ENCODE measurements at regions not wholly inside any gene's neighbourhood (a gene's known extent, or its start where the extent isn't known, plus 50 kb on each side); places are given as distances from the start of the nearest gene placed in this dataset.

GRCh38 chr1:72885017-72885416, 602.7 kb upstream of the NEGR1 start:
- H3K9me3 ChIP-seq (replicated peaks in 1 of 2; ENCODE audit: control insufficient read depth in 1 of 2, insufficient read depth in 1 of 2, low read length in 2 of 2), result no peaks in the 10 kb centered on the region

GRCh38 chr1:72869873-72870272, 587.5 kb upstream of the NEGR1 start:
- Mint-ChIP-seq H3K4me1 (no peaks in the 10 kb centered on the region), H3K4me3 (no peak overlapping the region), H3K9me3 (peaks cover 0 to 5% (median 3%) of the 10 kb centered on the region in 7 donors), H3K27me3 (ENCODE audit: low read depth in 3 of 3) (peaks cover 0 to 2% (median 2%) of the 10 kb centered on the region in 3 donors), H3K27ac (no peak overlapping the region), H3K36me3 (no peaks in the 10 kb centered on the region)
- no peak for DNase-seq
- no peaks in the 10 kb centered on the region for H3K79me2 ChIP-seq (ENCODE audit: insufficient read depth, low read length)
- H3K27me3 ChIP-seq (ENCODE audit: control insufficient read depth in 2 of 2, insufficient read depth in 2 of 2, low read length in 2 of 2), result no peaks in the 10 kb centered on the region
- H3K27ac ChIP-seq (ENCODE audit: low read depth in 1 of 2, low read length in 2 of 2), result no peak overlapping the region
- no peak overlapping the region for H3K4me3 ChIP-seq (replicated peaks in 1 of 3; ENCODE audit: low read depth in 2 of 3, low read length in 3 of 3)
- TF ChIP-seq, protein P1, sequence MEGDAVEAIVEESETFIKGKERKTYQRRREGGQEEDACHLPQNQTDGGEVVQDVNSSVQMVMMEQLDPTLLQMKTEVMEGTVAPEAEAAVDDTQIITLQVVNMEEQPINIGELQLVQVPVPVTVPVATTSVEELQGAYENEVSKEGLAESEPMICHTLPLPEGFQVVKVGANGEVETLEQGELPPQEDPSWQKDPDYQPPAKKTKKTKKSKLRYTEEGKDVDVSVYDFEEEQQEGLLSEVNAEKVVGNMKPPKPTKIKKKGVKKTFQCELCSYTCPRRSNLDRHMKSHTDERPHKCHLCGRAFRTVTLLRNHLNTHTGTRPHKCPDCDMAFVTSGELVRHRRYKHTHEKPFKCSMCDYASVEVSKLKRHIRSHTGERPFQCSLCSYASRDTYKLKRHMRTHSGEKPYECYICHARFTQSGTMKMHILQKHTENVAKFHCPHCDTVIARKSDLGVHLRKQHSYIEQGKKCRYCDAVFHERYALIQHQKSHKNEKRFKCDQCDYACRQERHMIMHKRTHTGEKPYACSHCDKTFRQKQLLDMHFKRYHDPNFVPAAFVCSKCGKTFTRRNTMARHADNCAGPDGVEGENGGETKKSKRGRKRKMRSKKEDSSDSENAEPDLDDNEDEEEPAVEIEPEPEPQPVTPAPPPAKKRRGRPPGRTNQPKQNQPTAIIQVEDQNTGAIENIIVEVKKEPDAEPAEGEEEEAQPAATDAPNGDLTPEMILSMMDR (IDR thresholded peaks at IDR 0.05), result no peak
- no peak overlapping the region for H2AFZ ChIP-seq (ENCODE audit: insufficient read depth, low read depth, low read length, poor library complexity, severe bottlenecking)
- intact Hi-C loops (cut with micrococcal nuclease), result no loop called here
- H3K36me3 ChIP-seq (replicated peaks in 1 of 2; ENCODE audit: control insufficient read depth in 1 of 2, insufficient read depth in 2 of 2, low read length in 2 of 2), result no peaks in the 10 kb centered on the region
- no peaks in the 10 kb centered on the region for H3K4me1 ChIP-seq (ENCODE audit: control insufficient read depth in 1 of 2, insufficient read depth in 2 of 2, low read length in 2 of 2)
- H4K20me1 ChIP-seq (ENCODE audit: insufficient read depth, low read length), result no peaks in the 10 kb centered on the region
- H3K9me3 ChIP-seq (replicated peaks in 1 of 2; ENCODE audit: control insufficient read depth in 1 of 2, insufficient read depth in 1 of 2, low read length in 2 of 2), result no peaks in the 10 kb centered on the region
- H3K9ac ChIP-seq (ENCODE audit: insufficient read depth, low read length, poor library complexity, severe bottlenecking), result no peak overlapping the region
- no peak overlapping the region for H3K4me2 ChIP-seq (replicated peaks; ENCODE audit: extremely low read depth, low read length, poor library complexity, severe bottlenecking)

More at GRCh38 chr1:72885017-72885416, 602.7 kb upstream of the NEGR1 start:
- no peak overlapping the region for H3K4me2 ChIP-seq (replicated peaks; ENCODE audit: extremely low read depth, low read length, poor library complexity, severe bottlenecking)
- H3K36me3 ChIP-seq (replicated peaks in 1 of 2; ENCODE audit: control insufficient read depth in 1 of 2, insufficient read depth in 2 of 2, low read length in 2 of 2), result no peaks in the 10 kb centered on the region
- Mint-ChIP-seq H3K4me1 (no peaks in the 10 kb centered on the region), H3K36me3 (no peaks in the 10 kb centered on the region), H3K9me3 (peaks cover 0 to 3% (median 1%) of the 10 kb centered on the region in 7 donors), H3K27me3 (ENCODE audit: low read depth in 3 of 3) (no peaks in the 10 kb centered on the region), H3K4me3 (no peak overlapping the region), H3K27ac (no peak overlapping the region)
- no peak overlapping the region for H3K4me3 ChIP-seq (replicated peaks in 1 of 3; ENCODE audit: low read depth in 2 of 3, low read length in 3 of 3)
- no CpG with 5 or more reads among the region's 1 CpG for WGBS (ENCODE audit: insufficient coverage)
- TF ChIP-seq, protein P1 (IDR thresholded peaks at IDR 0.05), result no peak
- intact Hi-C loops (cut with micrococcal nuclease), result no loop called here
- DNase-seq, result no peak
- no peak overlapping the region for H3K27ac ChIP-seq (ENCODE audit: low read depth in 1 of 2, low read length in 2 of 2)
- H4K20me1 ChIP-seq (ENCODE audit: insufficient read depth, low read length), result no peaks in the 10 kb centered on the region
- H3K4me1 ChIP-seq (ENCODE audit: control insufficient read depth in 1 of 2, insufficient read depth in 2 of 2, low read length in 2 of 2), result no peaks in the 10 kb centered on the region
- no peak overlapping the region for H3K9ac ChIP-seq (ENCODE audit: insufficient read depth, low read length, poor library complexity, severe bottlenecking)
- no peak overlapping the region for H2AFZ ChIP-seq (ENCODE audit: insufficient read depth, low read depth, low read length, poor library complexity, severe bottlenecking)
- no peaks in the 10 kb centered on the region for H3K79me2 ChIP-seq (ENCODE audit: insufficient read depth, low read length)
- H3K27me3 ChIP-seq (ENCODE audit: control insufficient read depth in 2 of 2, insufficient read depth in 2 of 2, low read length in 2 of 2), result no peaks in the 10 kb centered on the region
